ENCODE measurements at regions not wholly inside any gene's neighbourhood (a gene's known extent, or its start where the extent isn't known, plus 50 kb on each side); places are given as distances from the start of the nearest gene placed in this dataset.

GRCh38 chrX:20743046-20743445 lies 476.3 kb upstream of the RPS6KA3 start:
- 0 out of 4 replicates have a peak overlapping the region, but pooled peaks of 1 of the 2 experiments have one; percentile 35 for H3K27ac ChIP-seq (ENCODE audit: low read depth in 2 of 2, low read length in 1 of 2)
- no peaks in the 10 kb centered on the region for H3K27me3 ChIP-seq (ENCODE audit: insufficient read depth)
- no peaks in the 10 kb centered on the region for H3K9me2 ChIP-seq
- CTCF ChIA-PET, result no interaction called here
- H3K4me2 ChIP-seq, result no peak overlapping the region
- no peak overlapping the region for H3K4me3 ChIP-seq (ENCODE audit: low read depth in 2 of 2, low read length in 1 of 2)
- H3K9ac ChIP-seq, result no peak overlapping the region
- peak; percentile 48; the same call in 1 of the 2 replicates for TF ChIP-seq GATA2 (CRISPR knock-in tag; IDR thresholded peaks at IDR 0.05)
- no peak for TF ChIP-seq SMC3 (IDR thresholded peaks at IDR 0.05; ENCODE audit: low read depth, low read length)
- peak in 1 of 2 experiments; percentile 59; a peak in 2 of 4 replicates for TF ChIP-seq EP300 (IDR thresholded peaks at IDR 0.05; ENCODE audit: borderline replicate concordance in 1 of 2, low read depth in 1 of 2, low read length in 1 of 2)
- TF ChIP-seq FOXM1 (IDR thresholded peaks at IDR 0.05; ENCODE audit: low read depth), result no peak
- TF ChIP-seq NFIC (IDR thresholded peaks at IDR 0.05; ENCODE audit: borderline replicate concordance), result no peak
- TF ChIP-seq MXI1 (IDR thresholded peaks at IDR 0.05; ENCODE audit: low read depth, low read length), result peak; percentile 43; the same call in 1 of the 2 replicates
- TF ChIP-seq IRF3 (IDR thresholded peaks at IDR 0.05; ENCODE audit: low read depth, low read length), result no peak
- no peaks in the 10 kb centered on the region for H3K36me3 ChIP-seq (replicated peaks in 1 of 2; ENCODE audit: control insufficient read depth in 1 of 2, insufficient read depth in 2 of 2, low read length in 1 of 2)
- 23% methylated on average over 2 of the region's 2 CpGs for WGBS (ENCODE audit: low lambda C conversion rate)
- peaks cover 0 to 3% of the 10 kb centered on the region in 2 experiments; a peak in 2 of 4 replicates for H3K4me1 ChIP-seq (ENCODE audit: control insufficient read depth in 1 of 2, insufficient read depth in 2 of 2, low read depth in 1 of 2, low read length in 1 of 2)
- DNase-seq, result peak; percentile 31
- H2AFZ ChIP-seq (ENCODE audit: low read depth), result no peak overlapping the region
- POLR2A ChIA-PET, result no interaction called here
- H3F3A ChIP-seq (replicated peaks; ENCODE audit: insufficient read depth), result no peaks in the 10 kb centered on the region
- no peaks in the 10 kb centered on the region for H3K79me2 ChIP-seq (ENCODE audit: insufficient read depth)
- no peaks in the 10 kb centered on the region for H3K9me3 ChIP-seq
- H4K20me1 ChIP-seq (ENCODE audit: insufficient read depth), result no peaks in the 10 kb centered on the region

- Histone ChIP-seq H4K20me1 (ENCODE audit: insufficient read depth) (no peaks in the 10 kb centered on the region), H3K9me2 (no peaks in the 10 kb centered on the region), H3K4me2 (no peak overlapping the region), H2AFZ (ENCODE audit: low read depth) (no peak overlapping the region), H3K27ac (ENCODE audit: low read depth in 2 of 2, low read length in 1 of 2) (no peak overlapping the region; a peak in 1 of 4 replicates), H3K4me3 (ENCODE audit: low read depth in 2 of 2, low read length in 1 of 2) (no peak overlapping the region), H3K9ac (no peak overlapping the region), H3F3A (replicated peaks; ENCODE audit: insufficient read depth) (no peaks in the 10 kb centered on the region), H3K27me3 (ENCODE audit: insufficient read depth) (no peaks in the 10 kb centered on the region), H3K9me3 (no peaks in the 10 kb centered on the region), H3K79me2 (ENCODE audit: insufficient read depth) (no peaks in the 10 kb centered on the region), H3K4me1 (ENCODE audit: control insufficient read depth in 1 of 2, insufficient read depth in 2 of 2, low read depth in 1 of 2, low read length in 1 of 2) (peaks cover 0 to 3% of the 10 kb centered on the region in 2 experiments; a peak in 2 of 4 replicates), H3K36me3 (replicated peaks in 1 of 2; ENCODE audit: control insufficient read depth in 1 of 2, insufficient read depth in 2 of 2, low read length in 1 of 2) (no peaks in the 10 kb centered on the region)
- peak; percentile 5 for DNase-seq
- 22% methylated on average over 3 of the region's 3 CpGs for WGBS (ENCODE audit: low lambda C conversion rate)
- ChIA-PET CTCF (interaction anchor here (0.7 kb wide), 1 partner anchor 203 kb away, joined by 3 read pairs; no protein-coding TSS in a partner anchor), POLR2A (no interaction called here)
- TF ChIP-seq MXI1 (IDR thresholded peaks at IDR 0.05; ENCODE audit: low read depth, low read length), result peak; percentile 18; the same call in 1 of the 2 replicates
- peak in 1 of 2 experiments; percentile 33; a peak in 1 of 4 replicates for TF ChIP-seq EP300 (IDR thresholded peaks at IDR 0.05; ENCODE audit: borderline replicate concordance in 1 of 2, low read depth in 1 of 2, low read length in 1 of 2)
- TF ChIP-seq CHD2 (IDR thresholded peaks at IDR 0.05; ENCODE audit: low read length, partially characterized antibody), result peak; percentile 39
- TF ChIP-seq USF1 (IDR thresholded peaks at IDR 0.05; ENCODE audit: borderline replicate concordance, low read depth), result no peak
- TF ChIP-seq GABPA (IDR thresholded peaks at IDR 0.05; ENCODE audit: low read depth), result no peak
- no peak for TF ChIP-seq REST (IDR thresholded peaks at IDR 0.05; ENCODE audit: low read depth, low read length)
- TF ChIP-seq JUND (IDR thresholded peaks at IDR 0.05), result no peak
- TF ChIP-seq NFIC (IDR thresholded peaks at IDR 0.05; ENCODE audit: borderline replicate concordance), result no peak
- TF ChIP-seq RXRA (IDR thresholded peaks at IDR 0.05; ENCODE audit: borderline replicate concordance, low read depth), result no peak
- 0 out of 2 replicates have a peak, but pooled peaks have one; percentile 32 for TF ChIP-seq RCOR1 (IDR thresholded peaks at IDR 0.05; ENCODE audit: low read length)
- no peak for TF ChIP-seq SIN3A (IDR thresholded peaks at IDR 0.05; ENCODE audit: borderline replicate concordance, low read depth, low read length)
- TF ChIP-seq SMC3 (IDR thresholded peaks at IDR 0.05; ENCODE audit: low read depth, low read length), result no peak
- TF ChIP-seq ZBTB33 (IDR thresholded peaks at IDR 0.05; ENCODE audit: borderline replicate concordance, low read depth), result no peak
- no peak for TF ChIP-seq PBX3 (IDR thresholded peaks at IDR 0.05)
- TF ChIP-seq POLR2AphosphoS5 (IDR thresholded peaks at IDR 0.05; ENCODE audit: low read depth, low read length), result no peak
Measured at GRCh38 chrX:20742106-20742505, 475.4 kb upstream of the RPS6KA3 start.
